ENCODE measurements at regions not wholly inside any gene's neighbourhood (a gene's known extent, or its start where the extent isn't known, plus 50 kb on each side); places are given as distances from the start of the nearest gene placed in this dataset.
"Not testable (repeated sequence)": the region's sequence is repeated elsewhere in the genome, so short reads cannot be mapped to it uniquely, and the experiment has no call there.

GRCh38 chr16:60810250-60810649 lies 1226.0 kb downstream of the CDH8 start:
- no peaks in the 10 kb centered on the region for H3K27me3 ChIP-seq (ENCODE audit: control insufficient read depth, insufficient read depth, low read length)
- no peaks in the 10 kb centered on the region for H3K9me3 ChIP-seq (ENCODE audit: control insufficient read depth, low read depth, low read length)
- H3K9ac ChIP-seq (ENCODE audit: low read length) = no peak overlapping the region
- no peaks in the 10 kb centered on the region for H3K36me3 ChIP-seq (ENCODE audit: control insufficient read depth, low read depth, low read length)
- H3K4me3 ChIP-seq (ENCODE audit: low read length) = no peak overlapping the region
- H3K4me1 ChIP-seq (ENCODE audit: control insufficient read depth, low read depth, low read length) = no peaks in the 10 kb centered on the region
- no peak overlapping the region for H3K27ac ChIP-seq (ENCODE audit: low read length)

GRCh38 chr16:60792437-60792836 lies 1243.8 kb downstream of the CDH8 start:
- Histone ChIP-seq H3K27ac (ENCODE audit: low read length) (no peak overlapping the region), H3K4me1 (ENCODE audit: control insufficient read depth, low read depth, low read length) (no peaks in the 10 kb centered on the region), H3K9ac (ENCODE audit: low read length) (no peak overlapping the region), H3K36me3 (ENCODE audit: control insufficient read depth, low read depth, low read length) (no peaks in the 10 kb centered on the region), H3K27me3 (ENCODE audit: control insufficient read depth, insufficient read depth, low read length) (no peaks in the 10 kb centered on the region), H3K9me3 (ENCODE audit: control insufficient read depth, low read depth, low read length) (no peaks in the 10 kb centered on the region), H3K4me3 (ENCODE audit: low read length) (no peak overlapping the region)

- Histone ChIP-seq H3K9me3 (ENCODE audit: control insufficient read depth, low read depth, low read length) (no peaks in the 10 kb centered on the region), H3K4me1 (ENCODE audit: control insufficient read depth, low read depth, low read length) (no peaks in the 10 kb centered on the region), H3K36me3 (ENCODE audit: control insufficient read depth, low read depth, low read length) (no peaks in the 10 kb centered on the region), H3K27me3 (ENCODE audit: control insufficient read depth, insufficient read depth, low read length) (no peaks in the 10 kb centered on the region), H3K4me3 (ENCODE audit: low read length) (no peak overlapping the region), H3K9ac (ENCODE audit: low read length) (no peak overlapping the region), H3K27ac (ENCODE audit: low read length) (no peak overlapping the region)
These were observed 1247.6 kb downstream of the CDH8 start for GRCh38 chr16:60788631-60789030.

GRCh38 chr16:60776281-60776680 lies 1260.0 kb downstream of the CDH8 start:
- peaks cover 4% of the 10 kb centered on the region for H3K9me3 ChIP-seq (ENCODE audit: control insufficient read depth, low read depth, low read length)
- H3K36me3 ChIP-seq (ENCODE audit: control insufficient read depth, low read depth, low read length) = no peaks in the 10 kb centered on the region
- H3K27me3 ChIP-seq (ENCODE audit: control insufficient read depth, insufficient read depth, low read length) = no peaks in the 10 kb centered on the region
- no peak overlapping the region for H3K4me3 ChIP-seq (ENCODE audit: low read length)
- H3K27ac ChIP-seq (ENCODE audit: low read length) = no peak overlapping the region
- no peak overlapping the region for H3K9ac ChIP-seq (ENCODE audit: low read length)
- no peaks in the 10 kb centered on the region for H3K4me1 ChIP-seq (ENCODE audit: control insufficient read depth, low read depth, low read length)

GRCh38 chr16:60771138-60771537 lies 1265.1 kb downstream of the CDH8 start:
- no peak overlapping the region for H3K27ac ChIP-seq (ENCODE audit: low read length)
- no peaks in the 10 kb centered on the region for H3K36me3 ChIP-seq (ENCODE audit: control insufficient read depth, low read depth, low read length)
- no peaks in the 10 kb centered on the region for H3K27me3 ChIP-seq (ENCODE audit: control insufficient read depth, insufficient read depth, low read length)
- H3K9me3 ChIP-seq (ENCODE audit: control insufficient read depth, low read depth, low read length) = peaks cover 13% of the 10 kb centered on the region
- H3K4me3 ChIP-seq (ENCODE audit: low read length) = no peak overlapping the region
- H3K4me1 ChIP-seq (ENCODE audit: control insufficient read depth, low read depth, low read length) = no peaks in the 10 kb centered on the region
- no peak overlapping the region for H3K9ac ChIP-seq (ENCODE audit: low read length)

- H3K36me3 ChIP-seq (ENCODE audit: control insufficient read depth, low read depth, low read length); H3K27ac ChIP-seq (ENCODE audit: low read length); H3K27me3 ChIP-seq (ENCODE audit: control insufficient read depth, insufficient read depth, low read length); H3K4me3 ChIP-seq (ENCODE audit: low read length); H3K4me1 ChIP-seq (ENCODE audit: control insufficient read depth, low read depth, low read length); H3K9ac ChIP-seq (ENCODE audit: low read length): not testable (repeated sequence)
- H3K9me3 ChIP-seq (ENCODE audit: control insufficient read depth, low read depth, low read length) = peaks cover 13% of the 10 kb centered on the region
These were observed 1265.9 kb downstream of the CDH8 start for GRCh38 chr16:60770384-60770783.

GRCh38 chr16:60763869-60764268 lies 1272.4 kb downstream of the CDH8 start:
- no peaks in the 10 kb centered on the region for H3K27me3 ChIP-seq (ENCODE audit: control insufficient read depth, insufficient read depth, low read length)
- H3K27ac ChIP-seq (ENCODE audit: low read length) = no peak overlapping the region

GRCh38 chr16:60755907-60756306 lies 1280.3 kb downstream of the CDH8 start:
- Histone ChIP-seq H3K27me3 (ENCODE audit: control insufficient read depth, insufficient read depth, low read length) (no peaks in the 10 kb centered on the region), H3K4me1 (ENCODE audit: control insufficient read depth, low read depth, low read length) (no peaks in the 10 kb centered on the region), H3K27ac (ENCODE audit: low read length) (no peak overlapping the region), H3K9me3 (ENCODE audit: control insufficient read depth, low read depth, low read length) (no peaks in the 10 kb centered on the region), H3K9ac (ENCODE audit: low read length) (no peak overlapping the region), H3K4me3 (ENCODE audit: low read length) (no peak overlapping the region), H3K36me3 (ENCODE audit: control insufficient read depth, low read depth, low read length) (no peaks in the 10 kb centered on the region)

More at GRCh38 chr16:60763869-60764268, 1272.4 kb downstream of the CDH8 start:
- Histone ChIP-seq H3K9ac (ENCODE audit: low read length) (no peak overlapping the region), H3K36me3 (ENCODE audit: control insufficient read depth, low read depth, low read length) (no peaks in the 10 kb centered on the region), H3K9me3 (ENCODE audit: control insufficient read depth, low read depth, low read length) (no peaks in the 10 kb centered on the region), H3K4me1 (ENCODE audit: control insufficient read depth, low read depth, low read length) (no peaks in the 10 kb centered on the region), H3K4me3 (ENCODE audit: low read length) (no peak overlapping the region)

GRCh38 chr16:60748366-60748765 lies 1287.9 kb downstream of the CDH8 start:
- no peaks in the 10 kb centered on the region for H3K9me3 ChIP-seq (ENCODE audit: control insufficient read depth, low read depth, low read length)
- H3K27ac ChIP-seq (ENCODE audit: low read length) = no peak overlapping the region
- no peaks in the 10 kb centered on the region for H3K4me1 ChIP-seq (ENCODE audit: control insufficient read depth, low read depth, low read length)
- no peak overlapping the region for H3K9ac ChIP-seq (ENCODE audit: low read length)
- H3K27me3 ChIP-seq (ENCODE audit: control insufficient read depth, insufficient read depth, low read length) = no peaks in the 10 kb centered on the region
- H3K36me3 ChIP-seq (ENCODE audit: control insufficient read depth, low read depth, low read length) = no peaks in the 10 kb centered on the region
- no peak overlapping the region for H3K4me3 ChIP-seq (ENCODE audit: low read length)

- no peaks in the 10 kb centered on the region for H3K36me3 ChIP-seq (ENCODE audit: control insufficient read depth, low read depth, low read length)
- H3K27ac ChIP-seq (ENCODE audit: low read length) = no peak overlapping the region
- no peaks in the 10 kb centered on the region for H3K9me3 ChIP-seq (ENCODE audit: control insufficient read depth, low read depth, low read length)
- no peaks in the 10 kb centered on the region for H3K4me1 ChIP-seq (ENCODE audit: control insufficient read depth, low read depth, low read length)
- H3K27me3 ChIP-seq (ENCODE audit: control insufficient read depth, insufficient read depth, low read length) = no peaks in the 10 kb centered on the region
- no peak overlapping the region for H3K9ac ChIP-seq (ENCODE audit: low read length)
- no peak overlapping the region for H3K4me3 ChIP-seq (ENCODE audit: low read length)
These were observed 1292.0 kb downstream of the CDH8 start for GRCh38 chr16:60744198-60744597.

- no peaks in the 10 kb centered on the region for H3K9me3 ChIP-seq (ENCODE audit: control insufficient read depth, low read depth, low read length)
- H3K27me3 ChIP-seq (ENCODE audit: control insufficient read depth, insufficient read depth, low read length) = no peaks in the 10 kb centered on the region
- H3K4me3 ChIP-seq (ENCODE audit: low read length) = no peak overlapping the region
- H3K4me1 ChIP-seq (ENCODE audit: control insufficient read depth, low read depth, low read length) = no peaks in the 10 kb centered on the region
- no peak overlapping the region for H3K9ac ChIP-seq (ENCODE audit: low read length)
- H3K36me3 ChIP-seq (ENCODE audit: control insufficient read depth, low read depth, low read length) = no peaks in the 10 kb centered on the region
- H3K27ac ChIP-seq (ENCODE audit: low read length) = no peak overlapping the region
These were observed 1294.4 kb downstream of the CDH8 start for GRCh38 chr16:60741810-60742209.

- Histone ChIP-seq H3K36me3 (ENCODE audit: control insufficient read depth, low read depth, low read length) (no peaks in the 10 kb centered on the region), H3K4me1 (ENCODE audit: control insufficient read depth, low read depth, low read length) (no peaks in the 10 kb centered on the region), H3K9ac (ENCODE audit: low read length) (no peak overlapping the region), H3K4me3 (ENCODE audit: low read length) (no peak overlapping the region), H3K27ac (ENCODE audit: low read length) (no peak overlapping the region), H3K9me3 (ENCODE audit: control insufficient read depth, low read depth, low read length) (no peaks in the 10 kb centered on the region), H3K27me3 (ENCODE audit: control insufficient read depth, insufficient read depth, low read length) (no peaks in the 10 kb centered on the region)
These were observed 1296.2 kb downstream of the CDH8 start for GRCh38 chr16:60739737-60740683.

Measured in iPS-18a (cell line).